ENCODE measurements at regions not wholly inside any gene's neighbourhood (a gene's known extent, or its start where the extent isn't known, plus 50 kb on each side); places are given as distances from the start of the nearest gene placed in this dataset.
"Not testable (repeated sequence)": the region's sequence is repeated elsewhere in the genome, so short reads cannot be mapped to it uniquely, and the experiment has no call there.

DNA sequence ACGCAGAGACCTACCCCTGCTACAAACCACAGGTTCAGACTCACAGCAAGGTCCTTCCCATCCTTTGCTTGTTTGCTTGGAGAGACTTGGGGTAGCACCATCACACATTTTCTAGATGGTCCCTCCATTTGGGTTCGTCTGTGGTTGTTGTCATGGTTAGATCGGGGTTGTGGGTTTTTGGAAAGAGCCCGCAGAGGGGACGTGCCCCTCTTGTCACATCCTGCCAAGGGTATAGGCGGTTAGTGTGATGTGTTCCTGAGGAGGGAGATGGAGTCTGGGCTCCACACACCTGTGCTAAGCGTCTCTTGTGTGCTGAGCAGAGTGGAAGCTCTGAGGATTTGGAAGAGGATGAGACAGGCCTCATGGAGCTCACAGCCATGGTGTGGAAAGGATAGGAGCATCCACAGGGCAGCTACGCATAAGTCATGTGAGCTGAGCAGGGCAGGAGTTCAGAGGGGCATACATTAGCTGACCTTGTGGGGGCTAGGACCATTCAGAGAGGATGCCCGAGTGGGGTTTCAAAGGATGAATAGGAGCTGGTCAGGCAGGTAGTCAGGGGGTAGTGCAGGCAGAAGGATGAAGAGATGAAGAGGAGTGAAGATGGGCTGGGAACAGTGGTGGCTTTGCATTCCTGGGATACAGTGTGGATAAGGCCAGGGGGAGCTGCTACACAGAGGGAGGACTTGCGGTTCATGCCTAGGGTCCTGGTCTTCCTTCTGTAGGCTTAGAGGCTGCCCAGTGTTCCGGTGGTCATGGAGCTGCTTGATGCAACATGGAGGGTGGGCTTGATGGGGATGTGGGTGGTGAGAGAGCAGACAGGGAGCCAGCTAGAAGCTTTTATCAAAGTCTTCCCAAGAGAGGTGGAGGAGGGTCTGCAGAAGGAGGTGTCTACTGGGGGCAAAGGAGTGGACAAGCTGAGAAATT is 62.9 kb downstream of the ACKR3 start:
- no peak for DNase-seq (ENCODE audit: low spot score)

DNA sequence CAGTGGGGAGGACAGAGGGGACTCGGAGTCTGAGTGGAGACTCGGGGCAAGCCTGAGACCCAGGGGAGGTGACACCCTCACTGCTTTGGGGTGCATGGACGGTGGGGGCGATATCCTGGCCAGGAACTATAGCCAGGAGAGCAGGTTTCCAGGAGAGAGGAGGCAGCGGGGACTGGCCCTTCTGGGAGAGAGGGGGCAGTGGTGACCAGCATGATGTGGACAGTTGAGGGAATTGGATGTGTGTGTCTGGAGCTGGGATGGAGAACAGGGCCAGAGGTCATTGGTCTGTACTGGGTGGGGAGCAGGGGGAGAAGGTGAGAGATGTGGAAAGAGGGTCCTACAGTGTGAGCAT is 63.6 kb downstream of the ACKR3 start:
- no peak for DNase-seq (ENCODE audit: low spot score)

DNA sequence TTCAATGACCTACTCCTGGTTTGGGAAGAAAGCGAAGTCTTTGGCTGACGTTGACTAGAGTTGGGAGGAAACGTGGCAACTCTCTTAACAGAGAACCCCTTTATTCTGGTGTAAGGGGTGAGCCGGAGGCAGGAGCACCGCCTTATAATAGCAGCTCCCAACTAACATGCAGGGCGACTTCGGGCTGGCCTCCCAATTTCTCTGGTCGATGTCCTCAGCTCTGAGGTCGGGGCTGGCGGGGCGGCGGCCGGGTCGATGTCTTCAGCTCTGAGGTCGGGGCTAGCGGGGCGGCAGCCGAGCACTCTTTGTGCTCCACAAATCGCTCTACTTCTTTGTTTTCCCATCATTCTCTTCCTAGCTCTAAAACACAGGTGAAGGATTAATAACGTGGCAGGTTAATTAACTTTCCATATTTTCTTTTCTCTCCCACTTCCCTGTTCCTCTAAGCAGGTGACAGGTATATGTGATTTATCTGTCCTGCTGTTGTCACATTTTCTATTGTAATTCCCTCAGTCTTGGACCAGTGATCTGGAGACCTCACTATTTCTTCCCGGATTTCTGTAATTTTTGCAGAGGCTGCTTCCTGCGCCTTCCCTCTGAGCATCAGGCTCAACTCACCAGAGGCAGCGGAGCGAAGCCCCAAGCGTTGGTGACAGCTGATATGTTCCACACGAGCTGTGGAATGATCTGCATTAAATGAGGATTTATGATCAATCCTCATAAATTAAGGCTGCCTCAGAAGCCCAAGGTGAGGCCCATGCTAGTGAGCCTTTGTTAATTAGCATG is 64.3 kb downstream of the ACKR3 start:
- DNase-seq (ENCODE audit: low spot score): no peak

DNA sequence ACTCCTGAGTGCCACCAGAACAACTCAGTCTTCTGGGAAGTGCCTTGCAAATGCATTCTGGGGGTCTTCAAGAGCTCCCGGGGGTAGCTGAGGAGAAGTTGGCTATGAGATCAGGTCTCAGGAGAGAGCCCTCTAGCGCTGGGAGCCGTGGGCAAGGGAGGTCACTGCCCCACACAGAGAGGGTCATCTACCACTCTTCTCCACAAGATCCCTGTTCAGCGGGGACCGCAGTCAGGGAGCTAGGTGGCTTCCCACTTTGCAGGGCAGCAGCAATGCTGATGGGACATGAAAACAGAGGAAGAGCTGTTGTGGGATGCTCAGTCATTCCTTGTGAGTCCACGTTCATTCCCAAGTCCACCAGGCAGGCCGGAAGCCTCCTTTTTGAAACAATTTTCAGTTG is 66.6 kb downstream of the ACKR3 start:
- no peak for DNase-seq (ENCODE audit: low spot score)

DNA sequence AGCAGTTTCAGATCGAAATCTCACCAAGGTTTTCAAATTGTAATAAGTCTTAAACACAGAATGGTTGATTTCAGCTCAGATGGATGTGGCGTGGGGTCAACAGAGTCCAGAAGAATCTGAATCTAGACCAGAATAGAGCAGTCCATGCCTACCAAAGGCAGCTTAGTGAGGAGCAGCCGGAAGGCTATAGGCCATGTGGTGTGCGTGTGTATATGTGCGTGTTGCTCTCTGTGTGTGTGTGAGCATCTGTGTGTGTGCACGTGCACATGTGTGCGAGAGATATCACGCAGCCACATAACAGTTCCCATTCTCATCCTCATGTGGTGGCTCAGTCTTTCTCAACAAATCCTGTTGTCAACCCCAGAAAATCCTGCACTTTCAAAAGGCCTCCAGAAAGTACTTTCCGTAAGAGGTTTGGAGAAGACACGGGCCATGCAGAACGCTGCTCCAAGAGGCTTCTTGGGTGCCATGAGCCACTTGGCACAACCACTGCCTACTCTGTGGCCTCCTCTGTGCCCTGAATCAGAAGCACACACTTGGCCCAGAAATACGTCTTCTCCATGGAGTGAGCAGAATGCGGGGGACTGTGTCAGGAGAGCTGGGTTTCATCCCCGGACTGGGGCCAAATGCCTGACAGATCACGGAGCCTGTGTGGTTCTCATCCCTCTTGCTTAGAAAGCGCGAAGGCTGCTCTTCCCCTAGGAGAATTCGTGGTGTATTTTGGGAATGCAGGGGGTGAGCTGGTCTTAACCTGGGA is 67.3 kb downstream of the ACKR3 start:
- DNase-seq (ENCODE audit: low spot score): no peak

DNA sequence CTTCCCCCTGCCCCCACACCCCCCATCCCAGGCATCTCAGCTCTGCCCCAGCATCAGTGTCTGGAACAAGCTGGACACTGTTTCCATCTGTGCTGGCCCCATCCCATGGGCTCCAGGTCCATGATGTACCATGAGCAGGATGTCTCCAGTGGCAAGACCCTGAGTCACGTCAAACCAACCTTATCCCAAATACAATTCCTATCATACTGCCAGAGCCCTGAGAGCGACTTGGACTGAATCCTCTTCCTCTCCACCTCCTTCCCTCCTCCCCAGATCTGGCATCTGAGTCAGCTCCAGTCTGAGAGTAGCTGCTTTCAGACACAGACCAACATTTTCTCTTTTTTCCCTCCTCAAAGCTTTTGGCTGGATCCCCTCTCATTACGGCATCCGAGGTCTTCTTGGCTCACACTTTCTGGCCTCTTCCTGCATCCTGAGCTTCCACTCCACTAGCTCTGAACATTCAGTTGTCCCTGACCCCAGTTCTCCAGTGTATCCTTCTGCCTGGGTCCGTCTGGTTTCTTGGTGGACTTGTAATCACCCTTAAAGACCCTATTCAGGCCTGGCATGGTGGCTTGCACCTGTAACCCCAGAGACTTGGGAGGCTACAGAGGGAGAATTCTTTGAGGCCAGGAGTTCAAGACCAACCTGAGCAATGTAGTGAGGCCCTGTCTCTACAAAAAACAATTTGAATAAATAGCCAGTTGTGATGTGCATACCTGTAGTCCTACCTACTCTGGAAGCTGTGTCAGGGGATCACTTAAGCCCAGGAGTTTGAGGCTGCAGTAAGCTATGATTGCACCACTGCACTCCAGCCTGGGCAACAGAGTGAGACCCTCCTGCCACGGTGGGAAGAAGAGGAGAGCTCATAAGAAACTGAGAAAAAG is 68.3 kb downstream of the ACKR3 start:
- DNase-seq (ENCODE audit: low spot score): no peak

DNA sequence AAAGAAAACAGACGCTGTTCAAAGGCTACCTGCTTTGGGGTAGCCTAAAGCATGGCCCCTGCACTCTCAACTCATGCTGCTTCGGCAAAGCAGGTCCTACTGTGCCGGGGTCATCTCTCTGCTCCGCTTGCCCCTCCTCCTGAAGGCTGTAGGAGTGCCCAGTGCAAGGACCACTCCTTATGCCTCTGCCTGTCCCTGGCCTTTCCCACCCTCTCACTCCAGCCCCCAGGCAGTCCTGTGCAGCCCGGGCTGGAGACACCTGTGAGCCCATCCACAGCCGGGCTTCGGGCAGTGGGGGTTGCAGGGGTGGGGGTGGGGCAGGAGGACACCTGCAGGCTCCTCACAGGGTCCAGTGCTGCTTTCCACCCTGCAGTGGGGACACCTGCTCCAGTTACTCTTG is 69.1 kb downstream of the ACKR3 start:
- no peak for DNase-seq (ENCODE audit: low spot score)

DNA sequence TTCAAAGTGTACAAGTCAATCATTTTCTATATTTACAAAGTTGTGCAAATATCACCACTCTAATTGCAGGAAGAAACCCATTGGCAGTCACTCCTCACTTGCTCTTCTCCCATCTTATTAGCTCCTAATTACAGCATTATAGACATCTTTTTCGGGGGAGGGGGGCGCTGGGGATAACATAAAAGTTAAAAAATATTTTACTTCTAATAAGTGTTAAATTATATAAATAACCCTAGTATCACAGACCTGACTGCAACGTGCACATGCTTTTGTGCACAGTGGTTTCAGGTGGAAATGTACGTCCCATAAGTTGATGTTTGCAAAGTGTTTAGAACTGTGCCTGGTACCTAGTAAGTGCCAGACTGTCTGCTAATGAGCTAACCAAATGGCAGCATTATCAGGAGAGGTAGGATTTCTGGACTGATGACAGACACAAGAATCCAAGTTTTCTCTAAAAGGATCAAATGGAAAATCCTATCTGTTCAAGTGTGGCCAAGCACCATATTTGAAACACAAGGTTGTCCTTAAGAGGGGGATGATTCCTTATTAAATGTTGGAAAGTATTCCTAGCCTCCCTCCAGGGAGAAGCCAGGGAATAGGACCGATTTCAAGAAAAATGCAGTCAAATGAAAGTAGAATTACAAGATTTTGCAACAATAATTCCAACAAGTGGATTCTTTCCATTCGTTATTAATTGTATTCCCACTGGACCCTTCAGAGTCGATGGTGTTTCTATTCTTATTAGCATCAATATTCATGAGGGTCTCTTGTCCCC is 70.0 kb downstream of the ACKR3 start:
- DNase-seq (ENCODE audit: low spot score): no peak

DNA sequence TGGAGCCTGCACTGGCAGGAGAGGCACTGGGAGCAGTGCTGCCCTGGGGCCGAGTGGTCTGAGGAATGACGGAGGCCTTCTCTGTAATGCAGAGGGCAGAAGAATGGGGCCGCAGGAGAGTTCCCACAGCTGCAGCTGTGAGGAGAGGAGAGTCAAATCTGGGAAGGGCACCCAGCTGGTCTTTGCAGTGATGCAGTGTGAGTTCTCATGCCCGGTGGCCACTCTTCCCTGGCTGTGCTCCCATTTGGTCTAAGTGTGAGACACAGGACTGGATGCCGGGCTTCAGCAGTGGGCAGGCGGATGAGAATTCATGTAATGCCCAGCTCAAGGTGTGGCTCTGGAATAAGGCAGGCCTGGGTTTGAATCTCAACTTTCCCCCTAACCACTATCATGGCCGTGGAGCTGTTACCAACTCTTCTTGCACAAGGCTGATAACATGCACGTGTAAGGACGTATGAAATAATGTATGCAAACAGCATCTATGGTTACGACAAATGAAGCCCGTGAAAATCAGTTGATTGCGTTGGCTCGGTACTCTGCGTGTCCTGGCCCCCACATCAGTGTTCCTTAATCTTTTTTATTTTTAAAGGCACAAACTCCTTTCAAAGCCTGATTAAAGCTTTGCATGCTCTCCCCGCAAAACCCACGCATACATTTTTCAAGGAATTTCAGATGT is 71.6 kb downstream of the ACKR3 start:
- DNase-seq (ENCODE audit: low spot score): no peak

DNA sequence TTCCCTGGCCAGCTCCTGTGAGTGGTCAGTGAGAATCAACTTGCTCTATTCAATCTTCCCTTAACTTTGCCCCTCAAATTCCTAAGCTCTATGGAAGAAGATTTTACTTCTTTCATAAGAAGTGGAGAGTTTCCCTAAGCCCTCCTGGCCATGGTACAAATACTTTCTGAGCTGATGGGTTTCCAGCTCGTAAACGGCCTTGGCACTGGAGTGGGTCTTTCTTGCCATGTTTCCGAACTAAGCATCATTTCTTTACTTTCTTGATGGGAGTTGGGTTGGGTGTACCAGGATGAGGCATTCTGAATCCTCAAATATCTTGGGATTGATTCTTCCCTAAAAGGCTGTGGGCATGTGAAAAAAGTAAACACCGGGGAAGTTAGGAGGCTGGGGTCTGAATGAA is 72.5 kb downstream of the ACKR3 start:
- no peak for DNase-seq (ENCODE audit: low spot score)

DNA sequence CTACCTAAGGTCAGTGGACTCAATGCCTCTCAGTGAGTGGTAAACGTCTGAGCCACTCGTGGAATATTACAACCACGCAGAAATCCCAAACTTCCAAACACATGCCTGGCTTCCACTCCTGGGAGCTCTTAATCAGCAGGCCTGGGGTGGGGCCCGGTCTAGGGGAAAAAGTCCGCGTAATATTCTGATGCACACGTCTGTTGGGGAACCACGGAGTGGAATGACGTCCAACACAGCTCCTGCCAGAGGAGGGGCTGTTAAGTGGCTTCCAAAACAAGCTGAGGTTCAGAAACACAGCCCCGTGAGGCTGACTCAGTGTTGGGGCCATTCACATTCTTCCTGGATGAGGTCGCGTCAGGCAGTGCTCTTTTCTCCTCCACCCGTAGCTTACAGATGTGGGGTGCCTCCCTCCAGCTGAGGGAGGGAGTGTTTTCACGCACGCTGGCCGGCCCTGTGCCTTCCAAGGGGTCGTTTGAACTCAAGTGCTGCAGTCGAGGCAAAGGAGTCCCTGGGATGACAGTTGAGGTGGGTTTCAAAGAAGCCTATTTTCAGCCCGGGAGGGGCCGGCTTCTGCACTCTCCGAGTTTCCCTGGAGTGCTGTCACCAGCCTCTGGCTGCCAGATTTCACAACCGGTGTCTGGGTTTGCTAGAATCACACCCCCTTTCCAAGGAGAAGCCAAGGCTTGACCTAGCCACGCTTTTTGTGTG is 73.1 kb downstream of the ACKR3 start:
- DNase-seq (ENCODE audit: low spot score): no peak

DNA sequence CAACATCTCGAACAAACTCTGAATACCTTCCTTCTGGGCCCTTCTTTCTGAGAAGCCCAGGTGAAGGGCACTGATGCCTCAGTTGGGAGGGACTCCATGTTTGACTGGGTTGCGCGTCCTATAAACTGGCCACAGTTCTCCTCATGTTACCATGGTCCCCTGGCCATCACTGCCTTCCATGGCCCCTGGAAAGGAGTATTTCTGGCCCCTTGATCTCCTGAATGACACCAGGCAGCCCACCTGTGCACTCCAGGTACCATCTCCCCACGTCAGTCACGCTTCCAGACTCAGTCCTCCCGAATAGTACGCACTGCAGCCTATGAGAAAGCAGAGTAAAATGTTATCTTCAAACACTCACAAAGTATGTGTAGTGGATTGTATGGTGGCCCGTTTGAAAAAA is 73.9 kb downstream of the ACKR3 start:
- no peak for DNase-seq (ENCODE audit: low spot score)

DNA sequence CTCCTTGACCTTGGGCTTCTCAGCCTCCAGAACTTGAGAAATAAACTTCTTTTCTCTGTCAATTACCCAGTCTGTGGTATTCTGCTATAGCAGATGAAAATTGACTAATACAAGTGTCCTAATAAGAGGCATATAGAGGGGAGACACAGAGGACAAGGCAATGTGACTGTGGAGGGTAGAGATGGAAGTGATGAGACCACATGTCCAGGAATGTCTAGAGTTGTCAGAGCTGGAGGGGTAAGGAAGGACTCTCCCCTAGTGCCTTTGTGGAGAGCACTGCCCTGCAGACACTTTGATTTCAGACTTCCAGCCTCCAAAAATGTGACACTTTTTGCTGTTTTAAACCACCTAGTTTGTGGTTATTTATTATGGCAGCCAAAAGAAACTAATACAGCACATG is 74.4 kb downstream of the ACKR3 start:
- DNase-seq (ENCODE audit: low spot score): no peak

DNA sequence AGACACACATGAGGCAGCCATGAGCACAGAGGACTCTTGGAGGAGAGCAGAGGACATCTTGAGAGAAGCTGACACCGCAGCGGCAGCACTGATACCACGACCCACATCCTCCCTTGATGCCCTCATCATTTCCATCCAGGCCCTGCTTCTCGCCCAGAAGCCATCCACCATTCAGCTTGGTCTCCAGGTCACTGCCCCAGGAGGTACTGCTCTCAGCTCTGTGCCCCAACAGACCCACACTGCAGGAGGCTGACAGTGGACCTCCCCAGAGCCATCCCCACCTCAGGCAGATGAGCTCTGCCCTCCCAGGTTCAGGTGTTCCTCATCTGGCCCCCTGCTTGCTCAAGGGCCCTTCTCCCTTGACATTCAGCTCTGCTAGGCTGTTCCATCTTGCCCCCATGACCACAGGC is 74.9 kb downstream of the ACKR3 start:
- no peak for DNase-seq (ENCODE audit: low spot score)

DNA sequence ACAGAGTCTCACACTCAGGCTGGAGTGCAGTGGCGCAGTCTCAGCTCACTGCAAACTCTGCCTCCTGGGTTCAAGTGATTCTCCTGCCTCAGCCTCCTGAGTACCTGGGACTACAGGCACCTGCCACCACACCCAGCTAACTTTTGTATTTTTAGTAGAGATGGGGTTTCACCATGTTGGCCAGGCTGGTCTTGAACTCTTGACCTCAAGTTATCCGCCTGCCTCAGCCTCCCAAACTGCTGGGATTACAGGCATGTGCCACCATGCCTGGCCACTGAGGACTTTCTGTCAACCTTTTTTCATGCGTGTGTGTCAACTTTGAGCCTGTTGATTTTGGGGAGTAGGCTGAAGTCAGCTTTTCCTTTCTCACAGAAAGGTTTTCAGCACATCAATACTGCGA is 75.5 kb downstream of the ACKR3 start:
- DNase-seq (ENCODE audit: low spot score): not testable (repeated sequence)

DNA sequence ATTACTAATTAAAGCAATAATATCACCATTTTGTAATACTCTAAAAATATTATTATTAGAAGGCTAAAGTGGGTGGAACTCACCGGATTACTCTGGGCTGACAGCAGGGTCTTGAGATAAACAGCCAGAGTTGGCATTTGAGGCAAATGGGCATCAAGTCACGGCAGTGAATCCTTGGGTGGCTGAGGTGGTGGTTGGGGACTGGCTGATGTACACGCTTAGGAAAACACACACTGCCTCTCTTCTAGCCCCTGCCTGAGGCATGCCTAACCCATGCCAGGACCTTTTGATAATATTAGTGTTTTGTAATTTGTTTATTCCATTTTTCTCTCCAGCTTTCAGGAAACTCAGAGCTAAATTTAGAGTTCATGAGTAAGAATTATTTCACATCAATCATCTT is 76.8 kb downstream of the ACKR3 start:
- DNase-seq (ENCODE audit: low spot score): no peak

DNA sequence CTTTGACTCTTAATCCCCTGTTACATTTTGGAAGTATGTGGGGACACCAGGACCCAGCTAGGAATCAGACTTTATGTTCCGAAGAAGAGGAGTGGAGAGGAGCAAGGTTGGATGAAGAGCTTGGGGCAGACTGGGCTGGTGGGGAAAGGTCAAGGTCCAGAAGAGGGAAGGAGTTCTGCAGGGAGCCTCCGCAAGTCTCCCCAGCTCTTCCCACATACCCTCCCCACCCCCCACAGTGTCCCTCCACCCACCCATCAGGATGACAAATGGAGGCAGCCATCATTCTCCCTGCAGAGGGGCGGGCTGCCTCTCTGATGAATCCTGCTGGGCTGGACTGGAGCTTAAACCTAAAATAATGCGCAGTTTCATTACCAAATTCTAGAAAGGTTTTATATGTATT is 77.2 kb downstream of the ACKR3 start:
- DNase-seq (ENCODE audit: low spot score): no peak

DNA sequence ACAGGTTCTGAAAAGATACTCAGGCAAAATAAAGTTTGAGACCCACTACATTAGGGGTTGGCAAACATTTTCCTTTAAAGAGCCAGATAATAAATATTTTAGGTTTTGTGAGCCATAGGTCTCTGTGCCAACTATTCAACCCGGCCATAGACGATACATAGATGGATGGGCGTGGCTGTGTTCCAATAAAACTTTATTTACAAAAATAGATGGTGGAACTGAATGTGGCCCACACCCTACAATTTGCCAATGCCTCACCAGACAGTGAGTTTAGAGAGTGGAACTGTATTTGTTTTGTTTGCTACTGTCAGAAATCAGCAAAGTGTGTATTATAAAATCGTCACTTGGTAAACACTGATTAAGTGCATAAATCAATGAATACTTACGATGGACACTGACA is 78.0 kb downstream of the ACKR3 start:
- DNase-seq (ENCODE audit: low spot score): no peak

DNA sequence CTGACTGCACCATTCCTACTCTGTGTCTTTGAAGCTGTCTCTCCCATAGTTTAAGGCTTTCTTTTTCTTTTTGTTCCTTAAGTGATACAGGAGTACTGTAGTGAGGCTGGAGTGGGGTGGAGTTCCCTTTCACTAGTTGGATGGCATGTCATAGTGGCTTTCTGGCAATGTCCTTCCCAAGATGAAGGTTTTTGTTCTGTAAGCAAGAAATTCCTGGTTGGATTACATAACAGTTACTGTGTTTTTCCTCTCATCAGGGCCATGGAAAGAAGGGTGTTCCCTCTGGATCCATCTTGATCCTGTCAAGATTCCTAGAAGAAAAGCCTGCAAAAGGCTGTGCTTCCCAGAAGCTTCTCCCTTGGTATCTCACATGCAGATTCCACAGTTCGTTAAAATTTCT is 84.2 kb downstream of the ACKR3 start:
- no peak for DNase-seq (ENCODE audit: low spot score)

DNA sequence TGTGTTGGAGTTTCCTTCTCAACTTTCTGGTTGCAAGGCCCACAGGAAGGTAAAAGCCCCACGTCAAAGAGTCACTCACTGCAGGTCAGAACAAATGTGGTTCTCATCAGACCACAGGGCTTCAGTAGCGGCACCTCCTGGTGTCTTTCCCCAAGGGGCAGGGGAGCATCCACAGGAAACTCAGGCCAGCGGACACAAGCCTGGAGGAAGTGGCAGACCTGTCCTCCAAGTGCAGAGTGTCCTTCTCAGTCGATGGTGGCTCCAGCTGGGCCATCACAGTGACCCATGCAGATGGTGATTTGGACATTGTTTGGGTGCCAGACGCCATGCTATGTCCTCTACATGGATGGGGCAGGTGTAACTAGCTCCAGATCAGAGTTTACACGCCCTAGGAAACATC is 84.9 kb downstream of the ACKR3 start:
- DNase-seq (ENCODE audit: low spot score): no peak
